ENCODE measurements at regions not wholly inside any gene's neighbourhood (a gene's known extent, or its start where the extent isn't known, plus 50 kb on each side); places are given as distances from the start of the nearest gene placed in this dataset.
A peak's percentile ranks its signal among the peaks of the same experiment; 100 is the strongest.

DNA sequence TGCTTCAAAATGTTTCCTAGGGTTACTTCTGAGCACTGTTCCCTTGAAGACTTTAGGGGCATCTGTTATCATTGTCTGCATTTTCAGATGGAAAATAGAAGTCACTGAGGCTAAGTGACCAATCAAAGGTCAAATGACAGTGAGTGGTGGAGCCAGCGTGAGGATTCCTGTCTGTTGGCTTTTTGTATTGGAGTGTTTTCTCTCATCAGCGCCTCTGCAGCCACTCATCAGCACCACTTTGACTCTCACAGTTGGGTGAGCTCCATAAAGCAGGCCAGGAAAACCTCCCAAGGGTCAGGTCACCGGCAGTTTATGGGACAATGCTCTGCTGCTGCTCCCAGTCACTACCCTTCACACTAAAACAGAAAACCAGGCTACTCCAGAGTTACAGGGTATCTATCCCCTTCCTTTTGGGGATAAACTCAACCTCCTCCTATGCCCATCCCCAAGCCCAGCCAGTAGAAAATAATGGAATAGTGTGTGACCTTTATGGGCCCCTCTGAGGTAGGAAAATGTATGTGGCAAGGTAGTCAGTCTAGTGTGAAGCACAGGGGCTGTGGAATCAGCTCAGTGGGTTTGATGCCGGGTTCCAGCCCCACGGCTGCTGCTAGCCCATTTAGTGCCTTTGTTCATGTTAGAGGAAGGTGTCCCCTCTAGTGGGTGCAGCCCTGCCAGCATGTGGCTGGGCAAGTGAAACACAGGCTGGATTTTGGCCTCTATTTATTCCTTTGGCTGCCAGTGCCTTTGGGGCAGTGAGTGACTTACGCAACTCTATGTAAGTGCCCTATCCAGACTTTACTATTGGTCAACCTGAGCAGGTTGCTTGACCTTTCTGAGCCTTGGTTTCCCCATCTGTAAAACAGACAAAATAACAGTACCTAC lies 133.8 kb upstream of the CPM start:
- DNase-seq (ENCODE audit: low spot score) (no peak), ATAC-seq (ENCODE audit: insufficient number of reproducible peaks, low FRiP score, low read depth) (no peak)
- TF ChIP-seq, protein P1, sequence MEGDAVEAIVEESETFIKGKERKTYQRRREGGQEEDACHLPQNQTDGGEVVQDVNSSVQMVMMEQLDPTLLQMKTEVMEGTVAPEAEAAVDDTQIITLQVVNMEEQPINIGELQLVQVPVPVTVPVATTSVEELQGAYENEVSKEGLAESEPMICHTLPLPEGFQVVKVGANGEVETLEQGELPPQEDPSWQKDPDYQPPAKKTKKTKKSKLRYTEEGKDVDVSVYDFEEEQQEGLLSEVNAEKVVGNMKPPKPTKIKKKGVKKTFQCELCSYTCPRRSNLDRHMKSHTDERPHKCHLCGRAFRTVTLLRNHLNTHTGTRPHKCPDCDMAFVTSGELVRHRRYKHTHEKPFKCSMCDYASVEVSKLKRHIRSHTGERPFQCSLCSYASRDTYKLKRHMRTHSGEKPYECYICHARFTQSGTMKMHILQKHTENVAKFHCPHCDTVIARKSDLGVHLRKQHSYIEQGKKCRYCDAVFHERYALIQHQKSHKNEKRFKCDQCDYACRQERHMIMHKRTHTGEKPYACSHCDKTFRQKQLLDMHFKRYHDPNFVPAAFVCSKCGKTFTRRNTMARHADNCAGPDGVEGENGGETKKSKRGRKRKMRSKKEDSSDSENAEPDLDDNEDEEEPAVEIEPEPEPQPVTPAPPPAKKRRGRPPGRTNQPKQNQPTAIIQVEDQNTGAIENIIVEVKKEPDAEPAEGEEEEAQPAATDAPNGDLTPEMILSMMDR (IDR thresholded peaks at IDR 0.05): no peak
- Histone ChIP-seq H3K4me1 (ENCODE audit: control insufficient read depth in 1 of 2, low read depth in 2 of 2) (no peaks in the 10 kb centered on the region), H3K36me3 (no peaks in the 10 kb centered on the region), H3K27ac (no peak overlapping the region), H3K4me3 (no peak overlapping the region), H3K27me3 (replicated peaks; ENCODE audit: insufficient read depth) (no peaks in the 10 kb centered on the region), H3K9me3 (no peaks in the 10 kb centered on the region)

GRCh38 chr12:69067713-69068112 lies 134.7 kb upstream of the CPM start:
- no peaks in the 10 kb centered on the region for H3K9me3 ChIP-seq
- TF ChIP-seq, protein P1 (IDR thresholded peaks at IDR 0.05): no peak
- ATAC-seq (ENCODE audit: insufficient number of reproducible peaks, low FRiP score, low read depth): no peak
- H3K36me3 ChIP-seq: no peaks in the 10 kb centered on the region
- H3K4me1 ChIP-seq (ENCODE audit: control insufficient read depth in 1 of 2, low read depth in 2 of 2): no peaks in the 10 kb centered on the region
- no peaks in the 10 kb centered on the region for H3K27me3 ChIP-seq (replicated peaks; ENCODE audit: insufficient read depth)
- no peak overlapping the region for H3K4me3 ChIP-seq
- H3K27ac ChIP-seq: no peak overlapping the region
- DNase-seq (ENCODE audit: low spot score): no peak

DNA sequence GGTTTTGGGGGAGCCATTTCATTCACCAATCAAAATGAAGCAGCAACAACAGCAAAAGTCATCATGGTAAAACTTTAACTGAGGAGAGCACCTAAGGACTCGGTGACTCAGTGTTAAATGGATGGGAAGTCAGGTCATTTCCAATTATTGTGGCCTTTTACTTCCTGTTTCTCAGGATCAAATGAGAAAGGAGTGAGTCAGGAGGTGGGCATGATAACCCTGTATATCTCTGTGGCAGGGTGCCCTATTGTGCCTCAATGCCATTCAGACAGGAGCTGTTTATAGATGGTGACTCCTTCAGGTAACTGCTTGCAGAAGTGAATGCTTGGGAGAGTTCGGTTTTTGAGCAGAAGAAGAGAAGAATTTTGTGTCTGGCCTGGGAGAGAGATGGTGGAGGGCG lies 135.5 kb upstream of the CPM start:
- TF ChIP-seq, protein P1 (IDR thresholded peaks at IDR 0.05): no peak
- Histone ChIP-seq H3K4me1 (ENCODE audit: control insufficient read depth in 1 of 2, low read depth in 2 of 2) (no peaks in the 10 kb centered on the region), H3K27ac (no peak overlapping the region), H3K27me3 (replicated peaks; ENCODE audit: insufficient read depth) (no peaks in the 10 kb centered on the region), H3K36me3 (no peaks in the 10 kb centered on the region), H3K9me3 (no peaks in the 10 kb centered on the region), H3K4me3 (no peak overlapping the region)
- DNase-seq (ENCODE audit: low spot score) (no peak), ATAC-seq (ENCODE audit: insufficient number of reproducible peaks, low FRiP score, low read depth) (no peak)

- H3K36me3 ChIP-seq: no peaks in the 10 kb centered on the region
Observed at GRCh38 chr12:69069479-69069878, 136.5 kb upstream of the CPM start.

GRCh38 chr12:69070319-69071090 lies 137.5 kb upstream of the CPM start:
- ATAC-seq (ENCODE audit: insufficient number of reproducible peaks, low FRiP score, low read depth): peak; percentile 42
- no peak for DNase-seq (ENCODE audit: low spot score)
- Histone ChIP-seq H3K9me3 (no peaks in the 10 kb centered on the region), H3K4me1 (ENCODE audit: control insufficient read depth in 1 of 2, low read depth in 2 of 2) (no peaks in the 10 kb centered on the region), H3K4me3 (no peak overlapping the region), H3K27me3 (replicated peaks; ENCODE audit: insufficient read depth) (no peaks in the 10 kb centered on the region), H3K36me3 (no peaks in the 10 kb centered on the region), H3K27ac (no peak overlapping the region)
- TF ChIP-seq, protein P1 (IDR thresholded peaks at IDR 0.05): peak; percentile 64

More at GRCh38 chr12:69069479-69069878, 136.5 kb upstream of the CPM start:
- Histone ChIP-seq H3K27ac (no peak overlapping the region), H3K27me3 (replicated peaks; ENCODE audit: insufficient read depth) (no peaks in the 10 kb centered on the region), H3K4me3 (no peak overlapping the region), H3K4me1 (ENCODE audit: control insufficient read depth in 1 of 2, low read depth in 2 of 2) (no peaks in the 10 kb centered on the region), H3K9me3 (no peaks in the 10 kb centered on the region)
- TF ChIP-seq, protein P1 (IDR thresholded peaks at IDR 0.05): no peak
- DNase-seq (ENCODE audit: low spot score): no peak
- ATAC-seq (ENCODE audit: insufficient number of reproducible peaks, low FRiP score, low read depth): no peak
